IPS DF 19.7 (cell line): ENCODE measurements at regions not wholly inside any gene's neighbourhood (a gene's known extent, or its start where the extent isn't known, plus 50 kb on each side); places are given as distances from the start of the nearest gene placed in this dataset.
A peak's percentile ranks its signal among the peaks of the same experiment; 100 is the strongest.

ENCODE experiments used
- DNase-seq: peaks from one replicate; pipeline ENCODE4 v3.0.0-alpha.2; 2013; ENCODE audit warnings: low read depth, low spot score

GRCh38 chr9:7947577-7947976, 148.0 kb upstream of the DMAC1 start:
- no peak for DNase-seq

- no peak for DNase-seq
Measured at GRCh38 chr9:7946458-7946857, 146.9 kb upstream of the DMAC1 start.

- DNase-seq, result no peak
Measured at GRCh38 chr9:7944572-7944971, 145.0 kb upstream of the DMAC1 start.

- no peak for DNase-seq
Measured at GRCh38 chr9:7937761-7938491, 138.3 kb upstream of the DMAC1 start.

- no peak for DNase-seq
Measured at GRCh38 chr9:7936996-7937395, 137.4 kb upstream of the DMAC1 start.

- DNase-seq, result no peak
Measured at GRCh38 chr9:7936163-7936562, 136.6 kb upstream of the DMAC1 start.

GRCh38 chr9:7935681-7936080, 136.1 kb upstream of the DMAC1 start:
- no peak for DNase-seq

GRCh38 chr9:7932767-7933166, 133.2 kb upstream of the DMAC1 start:
- no peak for DNase-seq

GRCh38 chr9:7930613-7931012, 131.0 kb upstream of the DMAC1 start:
- DNase-seq, result no peak

- DNase-seq, result no peak
Measured at GRCh38 chr9:7921545-7922197, 122.1 kb upstream of the DMAC1 start.

- no peak for DNase-seq
Measured at GRCh38 chr9:7912037-7912535, 112.5 kb upstream of the DMAC1 start.

- no peak for DNase-seq
Measured at GRCh38 chr9:7910426-7911020, 110.9 kb upstream of the DMAC1 start.

GRCh38 chr9:7909537-7909936, 110.0 kb upstream of the DMAC1 start:
- no peak for DNase-seq

GRCh38 chr9:7907551-7908337, 108.2 kb upstream of the DMAC1 start:
- no peak for DNase-seq

GRCh38 chr9:7906783-7907550, 107.4 kb upstream of the DMAC1 start:
- no peak for DNase-seq

- DNase-seq, result no peak
Measured at GRCh38 chr9:7901621-7902020, 102.0 kb upstream of the DMAC1 start.

- no peak for DNase-seq
Measured at GRCh38 chr9:7900541-7900940, 101.0 kb upstream of the DMAC1 start.

GRCh38 chr9:7899753-7900152, 100.2 kb upstream of the DMAC1 start:
- DNase-seq, result no peak

- DNase-seq, result no peak
Measured at GRCh38 chr9:7894231-7894630, 94.7 kb upstream of the DMAC1 start.

GRCh38 chr9:7892975-7893374, 93.4 kb upstream of the DMAC1 start:
- no peak for DNase-seq

- peak; percentile 25 for DNase-seq
Measured at GRCh38 chr9:7879551-7880245, 80.1 kb upstream of the DMAC1 start.
